ENCODE measurements at regions not wholly inside any gene's neighbourhood (a gene's known extent, or its start where the extent isn't known, plus 50 kb on each side); places are given as distances from the start of the nearest gene placed in this dataset.

GRCh38 chr3:55413236-55413635, 73.9 kb downstream of the WNT5A start:
- no peak overlapping the region for H4K91ac ChIP-seq (ENCODE audit: low read length)
- H3K23ac ChIP-seq (ENCODE audit: low read length in 2 of 2) = no peak overlapping the region
- peak overlapping the region; percentile 57 for H2AK5ac ChIP-seq (ENCODE audit: low read length, severe bottlenecking)
- no peak overlapping the region for H3K27ac ChIP-seq (ENCODE audit: low read length, poor library complexity, severe bottlenecking)
- no peak overlapping the region for H3K4me3 ChIP-seq (ENCODE audit: insufficient read depth in 1 of 2, low read depth in 1 of 2, low read length in 2 of 2)
- no peak overlapping the region for H2BK15ac ChIP-seq (ENCODE audit: low read depth, poor library complexity, severe bottlenecking)
- H2BK12ac ChIP-seq (ENCODE audit: low read length in 2 of 2) = no peak overlapping the region
- no peak overlapping the region for H3K4ac ChIP-seq (ENCODE audit: low read depth in 1 of 2, low read length in 2 of 2)
- H3K79me1 ChIP-seq (replicated peaks; ENCODE audit: low read length, poor library complexity, severe bottlenecking) = no peaks in the 10 kb centered on the region
- no peak overlapping the region for H2BK120ac ChIP-seq (ENCODE audit: low read depth, low read length)
- no peak overlapping the region for H3K4me2 ChIP-seq (ENCODE audit: low read length, poor library complexity, severe bottlenecking)
- no peak overlapping the region for H3K14ac ChIP-seq (ENCODE audit: low read length in 2 of 2)
- no peak overlapping the region for H3K9ac ChIP-seq (ENCODE audit: low read length)
- H2AFZ ChIP-seq (ENCODE audit: low read depth, low read length) = no peak overlapping the region
- no peak overlapping the region for H3K18ac ChIP-seq (ENCODE audit: low read depth in 1 of 2, low read length in 2 of 2)
- H3K36me3 ChIP-seq (ENCODE audit: control insufficient read depth in 1 of 2, insufficient read depth in 2 of 2, low read depth in 1 of 2, low read length in 2 of 2) = no peaks in the 10 kb centered on the region
- no peak overlapping the region for H4K8ac ChIP-seq (ENCODE audit: low read length)
- H3K4me1 ChIP-seq (ENCODE audit: control insufficient read depth, insufficient read depth, low read depth, low read length) = peaks cover 3% of the 10 kb centered on the region
- H2BK5ac ChIP-seq (ENCODE audit: low read depth, low read length, poor library complexity, severe bottlenecking) = no peak overlapping the region
- WGBS = 100% methylated on average over 6 of the region's 7 CpGs
- no peaks in the 10 kb centered on the region for H3K27me3 ChIP-seq (ENCODE audit: control insufficient read depth in 1 of 2, insufficient read depth in 1 of 2, low read length in 2 of 2)
- no peaks in the 10 kb centered on the region for H3K9me3 ChIP-seq (ENCODE audit: control insufficient read depth, low read length)
- DNase-seq = no peak

- H3K79me1 ChIP-seq (replicated peaks; ENCODE audit: low read length, poor library complexity, severe bottlenecking) = no peaks in the 10 kb centered on the region
- no peak for DNase-seq
- no peak overlapping the region for H2BK120ac ChIP-seq (ENCODE audit: low read depth, low read length)
- no peak overlapping the region for H3K4me2 ChIP-seq (ENCODE audit: low read length, poor library complexity, severe bottlenecking)
- H2BK12ac ChIP-seq (ENCODE audit: low read length in 2 of 2) = no peak overlapping the region
- H3K18ac ChIP-seq (ENCODE audit: low read depth in 1 of 2, low read length in 2 of 2) = no peak overlapping the region
- H2BK15ac ChIP-seq (ENCODE audit: low read depth, poor library complexity, severe bottlenecking) = no peak overlapping the region
- no peak overlapping the region for H4K8ac ChIP-seq (ENCODE audit: low read length)
- H3K14ac ChIP-seq (ENCODE audit: low read length in 2 of 2) = no peak overlapping the region
- no peak overlapping the region for H3K9ac ChIP-seq (ENCODE audit: low read length)
- H2AK5ac ChIP-seq (ENCODE audit: low read length, severe bottlenecking) = no peak overlapping the region
- H3K27me3 ChIP-seq (ENCODE audit: control insufficient read depth in 1 of 2, insufficient read depth in 1 of 2, low read length in 2 of 2) = no peaks in the 10 kb centered on the region
- no peak overlapping the region for H3K4ac ChIP-seq (ENCODE audit: low read depth in 1 of 2, low read length in 2 of 2)
- H3K23ac ChIP-seq (ENCODE audit: low read length in 2 of 2) = no peak overlapping the region
- 100% methylated on average over 4 of the region's 4 CpGs for WGBS
- peaks cover 3% of the 10 kb centered on the region for H3K4me1 ChIP-seq (ENCODE audit: control insufficient read depth, insufficient read depth, low read depth, low read length)
- H3K9me3 ChIP-seq (ENCODE audit: control insufficient read depth, low read length) = no peaks in the 10 kb centered on the region
- no peak overlapping the region for H3K27ac ChIP-seq (ENCODE audit: low read length, poor library complexity, severe bottlenecking)
- H3K4me3 ChIP-seq (ENCODE audit: insufficient read depth in 1 of 2, low read depth in 1 of 2, low read length in 2 of 2) = no peak overlapping the region
- no peak overlapping the region for H2AFZ ChIP-seq (ENCODE audit: low read depth, low read length)
- H2BK5ac ChIP-seq (ENCODE audit: low read depth, low read length, poor library complexity, severe bottlenecking) = no peak overlapping the region
- no peaks in the 10 kb centered on the region for H3K36me3 ChIP-seq (ENCODE audit: control insufficient read depth in 1 of 2, insufficient read depth in 2 of 2, low read depth in 1 of 2, low read length in 2 of 2)
- H4K91ac ChIP-seq (ENCODE audit: low read length) = no peak overlapping the region
Measured at GRCh38 chr3:55412545-55412944, 74.6 kb downstream of the WNT5A start.

- Histone ChIP-seq H3K4me3 (ENCODE audit: insufficient read depth in 1 of 2, low read depth in 1 of 2, low read length in 2 of 2) (no peak overlapping the region), H2AFZ (ENCODE audit: low read depth, low read length) (no peak overlapping the region), H3K27me3 (ENCODE audit: control insufficient read depth in 1 of 2, insufficient read depth in 1 of 2, low read length in 2 of 2) (no peaks in the 10 kb centered on the region), H3K79me1 (replicated peaks; ENCODE audit: low read length, poor library complexity, severe bottlenecking) (no peaks in the 10 kb centered on the region), H3K9ac (ENCODE audit: low read length) (no peak overlapping the region), H3K9me3 (ENCODE audit: control insufficient read depth, low read length) (peaks cover 13% of the 10 kb centered on the region), H3K23ac (ENCODE audit: low read length in 2 of 2) (no peak overlapping the region), H2BK5ac (ENCODE audit: low read depth, low read length, poor library complexity, severe bottlenecking) (no peak overlapping the region), H3K4me2 (ENCODE audit: low read length, poor library complexity, severe bottlenecking) (no peak overlapping the region), H3K36me3 (ENCODE audit: control insufficient read depth in 1 of 2, insufficient read depth in 2 of 2, low read depth in 1 of 2, low read length in 2 of 2) (no peaks in the 10 kb centered on the region), H2BK12ac (ENCODE audit: low read length in 2 of 2) (no peak overlapping the region), H3K27ac (ENCODE audit: low read length, poor library complexity, severe bottlenecking) (no peak overlapping the region), H3K4me1 (ENCODE audit: control insufficient read depth, insufficient read depth, low read depth, low read length) (no peaks in the 10 kb centered on the region), H3K18ac (ENCODE audit: low read depth in 1 of 2, low read length in 2 of 2) (no peak overlapping the region), H2BK15ac (ENCODE audit: low read depth, poor library complexity, severe bottlenecking) (no peak overlapping the region), H3K14ac (ENCODE audit: low read length in 2 of 2) (no peak overlapping the region), H2BK120ac (ENCODE audit: low read depth, low read length) (no peak overlapping the region), H4K8ac (ENCODE audit: low read length) (no peak overlapping the region), H4K91ac (ENCODE audit: low read length) (no peak overlapping the region), H3K4ac (ENCODE audit: low read depth in 1 of 2, low read length in 2 of 2) (no peak overlapping the region), H2AK5ac (ENCODE audit: low read length, severe bottlenecking) (no peak overlapping the region)
- 96% methylated on average over 2 of the region's 2 CpGs for WGBS
- DNase-seq = no peak
Measured at GRCh38 chr3:55409806-55410205, 77.3 kb downstream of the WNT5A start.

- Histone ChIP-seq H2BK5ac (ENCODE audit: low read depth, low read length, poor library complexity, severe bottlenecking) (no peak overlapping the region), H2AK5ac (ENCODE audit: low read length, severe bottlenecking) (no peak overlapping the region), H3K9me3 (ENCODE audit: control insufficient read depth, low read length) (peaks cover 19% of the 10 kb centered on the region), H3K27ac (ENCODE audit: low read length, poor library complexity, severe bottlenecking) (no peak overlapping the region), H2AFZ (ENCODE audit: low read depth, low read length) (no peak overlapping the region), H3K4me2 (ENCODE audit: low read length, poor library complexity, severe bottlenecking) (no peak overlapping the region), H3K9ac (ENCODE audit: low read length) (no peak overlapping the region), H3K23ac (ENCODE audit: low read length in 2 of 2) (no peak overlapping the region), H2BK12ac (ENCODE audit: low read length in 2 of 2) (no peak overlapping the region), H3K79me1 (replicated peaks; ENCODE audit: low read length, poor library complexity, severe bottlenecking) (no peaks in the 10 kb centered on the region), H2BK15ac (ENCODE audit: low read depth, poor library complexity, severe bottlenecking) (no peak overlapping the region), H3K14ac (ENCODE audit: low read length in 2 of 2) (no peak overlapping the region), H3K27me3 (ENCODE audit: control insufficient read depth in 1 of 2, insufficient read depth in 1 of 2, low read length in 2 of 2) (no peaks in the 10 kb centered on the region), H4K91ac (ENCODE audit: low read length) (no peak overlapping the region), H3K4me1 (ENCODE audit: control insufficient read depth, insufficient read depth, low read depth, low read length) (peaks cover under 1% of the 10 kb centered on the region), H3K4me3 (ENCODE audit: insufficient read depth in 1 of 2, low read depth in 1 of 2, low read length in 2 of 2) (no peak overlapping the region), H3K36me3 (ENCODE audit: control insufficient read depth in 1 of 2, insufficient read depth in 2 of 2, low read depth in 1 of 2, low read length in 2 of 2) (no peaks in the 10 kb centered on the region), H3K4ac (ENCODE audit: low read depth in 1 of 2, low read length in 2 of 2) (no peak overlapping the region), H4K8ac (ENCODE audit: low read length) (no peak overlapping the region), H2BK120ac (ENCODE audit: low read depth, low read length) (no peak overlapping the region), H3K18ac (ENCODE audit: low read depth in 1 of 2, low read length in 2 of 2) (no peak overlapping the region)
- no peak for DNase-seq
- WGBS = 100% methylated on average over 2 of the region's 3 CpGs
Measured at GRCh38 chr3:55408193-55408826, 78.8 kb downstream of the WNT5A start.

All from mesenchymal stem cell (in vitro differentiated cells and primary cell).